Neuronal stem cell (in vitro differentiated cells): ENCODE measurements at regions not wholly inside any gene's neighbourhood (a gene's known extent, or its start where the extent isn't known, plus 50 kb on each side); places are given as distances from the start of the nearest gene placed in this dataset.

Source experiments
- DNase-seq: peaks from one replicate; pipeline ENCODE4 v3.0.0-alpha.2; 2013; ENCODE audit warnings: low spot score
- H2AFZ ChIP-seq: one replicate; pipeline ENCODE4 v1.6.1; 2013; ENCODE audit warnings: mild to moderate bottlenecking, low read length, inconsistent platforms
- H2AK5ac ChIP-seq: 2 replicates; pipeline ENCODE4 v1.6.1; 2013; ENCODE audit warnings: low read depth, mild to moderate bottlenecking, inconsistent platforms, low read length, moderate library complexity, mixed read lengths
- H2BK120ac ChIP-seq: 2 replicates; pipeline ENCODE4 v1.6.1; 2013; ENCODE audit warnings: low read depth, mild to moderate bottlenecking, inconsistent platforms, low read length, moderate library complexity, mixed read lengths
- H2BK12ac ChIP-seq: one replicate; pipeline ENCODE4 v1.6.1; 2013; ENCODE audit warnings: low read length, inconsistent platforms
- H2BK15ac ChIP-seq: 2 replicates; pipeline ENCODE4 v1.6.1; 2013; ENCODE audit warnings: mild to moderate bottlenecking, low read length, inconsistent platforms, mixed read lengths
- H2BK5ac ChIP-seq: one replicate; pipeline ENCODE4 v1.6.1; 2013; ENCODE audit warnings: inconsistent platforms, mild to moderate bottlenecking, low read length, moderate library complexity
- H3K14ac ChIP-seq: one replicate; pipeline ENCODE4 v1.6.1; 2013; ENCODE audit warnings: low read length, inconsistent platforms
- H3K18ac ChIP-seq: 2 replicates; pipeline ENCODE4 v1.6.1; 2013; ENCODE audit warnings: low read length, inconsistent platforms
- H3K23ac ChIP-seq: 2 replicates; pipeline ENCODE4 v1.6.1; 2013; ENCODE audit warnings: low read depth, mild to moderate bottlenecking, mixed read lengths, low read length, inconsistent platforms; ENCODE audit not compliant: poor library complexity
- H3K27ac ChIP-seq: replicated peaks from 3 replicates; pipeline ENCODE4 v1.5.1; 2013; ENCODE audit warnings: low read length, inconsistent platforms
- H3K27me3 ChIP-seq, 3 experiments: 2 replicates each; pipeline ENCODE4 v1.6.1; 2013; ENCODE audit warnings: low read length in 3 of 3, mild to moderate bottlenecking in 2 of 3, inconsistent platforms in 1 of 3, low read depth in 1 of 3, mixed read lengths in 1 of 3, moderate library complexity in 1 of 3; ENCODE audit not compliant: control insufficient read depth in 3 of 3, insufficient read depth in 3 of 3
- H3K36me3 ChIP-seq, 2 donors: replicated peaks in 1 of 2; 2 replicates each; pipeline ENCODE4 v1.6.1; 2013; ENCODE audit warnings: low read length in 2 of 2; ENCODE audit not compliant: control insufficient read depth in 2 of 2, insufficient read depth in 2 of 2
- H3K4ac ChIP-seq: 2 replicates; pipeline ENCODE4 v1.6.1; 2013; ENCODE audit warnings: inconsistent platforms, mild to moderate bottlenecking, low read length, moderate library complexity
- H3K4me1 ChIP-seq, 2 donors: 1 replicate in 1 of 2; 2 replicates in 1 of 2; pipeline ENCODE4 v1.6.1; 2013; ENCODE audit warnings: low read length in 2 of 2, low read depth in 1 of 2; ENCODE audit not compliant: control insufficient read depth in 2 of 2, insufficient read depth in 1 of 2
- H3K4me2 ChIP-seq: one replicate; pipeline ENCODE4 v1.6.1; 2013; ENCODE audit warnings: mild to moderate bottlenecking, low read length, inconsistent platforms; ENCODE audit not compliant: insufficient read depth, poor library complexity, severe bottlenecking
- H3K4me3 ChIP-seq, 2 donors: 2 replicates each; pipeline ENCODE4 v1.5.1; 2013; ENCODE audit warnings: low read length in 2 of 2, mild to moderate bottlenecking in 2 of 2, inconsistent platforms in 1 of 2, moderate library complexity in 1 of 2
- H3K79me1 ChIP-seq: one replicate; pipeline ENCODE4 v1.6.1; 2013; ENCODE audit warnings: low read depth, mild to moderate bottlenecking, inconsistent platforms, low read length, moderate library complexity
- H3K9ac ChIP-seq: one replicate; pipeline ENCODE4 v1.6.1; 2013; ENCODE audit warnings: mild to moderate bottlenecking, low read depth, low read length, inconsistent platforms; ENCODE audit not compliant: poor library complexity
- H3K9me3 ChIP-seq, 2 donors: replicated peaks in 1 of 2; 2 replicates each; pipeline versions ENCODE3 to v1.6.1; 2013; ENCODE audit warnings: low read length in 2 of 2, mild to moderate bottlenecking in 2 of 2, inconsistent platforms in 1 of 2, low read depth in 1 of 2, mixed read lengths in 1 of 2, moderate library complexity in 1 of 2; ENCODE audit not compliant: control insufficient read depth in 2 of 2, insufficient read depth in 1 of 2
- H4K8ac ChIP-seq: one replicate; pipeline ENCODE4 v1.6.1; 2013; ENCODE audit warnings: low read depth, mild to moderate bottlenecking, inconsistent platforms, low read length, moderate library complexity
- H4K91ac ChIP-seq: one replicate; pipeline ENCODE4 v1.6.1; 2013; ENCODE audit warnings: low read length, low read depth, mild to moderate bottlenecking, inconsistent platforms; ENCODE audit not compliant: poor library complexity
- WGBS, 2 donors: extraction: QIAGEN DNeasy Blood & Tissue Kit; methylation state at CpG; one replicate each; pipeline ENCODE4 v1.1.7; 2013; ENCODE audit warnings: missing lambda C conversion rate in 2 of 2, mixed read lengths in 1 of 2; ENCODE audit not compliant: insufficient read length in 2 of 2, insufficient replicate concordance in 1 of 2; ENCODE audit errors: extremely low coverage in 2 of 2; 5-methylcytosine and 5-hydroxymethylcytosine counted together

DNA sequence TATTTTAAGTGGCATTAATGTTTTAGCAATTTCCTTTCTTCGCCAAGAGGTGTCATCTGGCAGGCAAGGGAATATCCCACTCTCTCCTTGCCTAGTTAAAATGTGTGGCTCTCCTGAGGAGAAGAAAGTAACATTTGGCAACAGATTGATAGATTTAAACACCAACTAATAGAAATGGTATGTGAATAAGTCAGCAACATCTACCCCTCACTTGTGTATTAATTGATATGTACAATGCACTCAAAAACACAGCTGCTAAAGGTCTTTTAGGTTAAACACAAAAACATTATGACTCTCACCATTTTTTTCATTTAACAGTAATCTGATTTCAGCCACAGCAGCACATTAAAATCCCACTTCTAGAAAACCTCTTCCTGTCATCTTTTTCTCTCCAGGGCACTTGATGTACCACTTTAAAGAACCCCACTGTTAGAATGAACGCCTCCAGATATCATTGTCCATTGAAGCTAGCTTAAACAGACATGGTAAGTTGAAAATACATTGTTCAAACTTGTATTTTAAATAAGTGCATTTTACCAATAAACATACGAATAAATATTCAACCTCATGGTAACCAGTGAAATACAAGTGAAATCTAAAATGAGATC lies 151.7 kb downstream of the RPAP3 start:
- H3K79me1 ChIP-seq, result no peaks in the 10 kb centered on the region
- no peak overlapping the region for H2AFZ ChIP-seq
- no peak overlapping the region for H2AK5ac ChIP-seq
- no peak overlapping the region for H2BK120ac ChIP-seq
- no peak overlapping the region for H3K4ac ChIP-seq
- H4K8ac ChIP-seq, result no peak overlapping the region
- no peak overlapping the region for H2BK5ac ChIP-seq
- H3K4me2 ChIP-seq, result no peak overlapping the region
- no peaks in the 10 kb centered on the region for H3K36me3 ChIP-seq
- H2BK12ac ChIP-seq, result no peak overlapping the region
- H3K18ac ChIP-seq, result no peak overlapping the region
- no peak overlapping the region for H3K23ac ChIP-seq
- no peaks in the 10 kb centered on the region for H3K27me3 ChIP-seq
- peaks cover 0 to 5% of the 10 kb centered on the region in 2 donors for H3K4me1 ChIP-seq
- no peak overlapping the region for H2BK15ac ChIP-seq
- no peak for DNase-seq
- H3K9ac ChIP-seq, result no peak overlapping the region
- H3K4me3 ChIP-seq, result no peak overlapping the region
- WGBS, 2 donors, result no CpG with 5 or more reads among the region's 3 CpGs
- H4K91ac ChIP-seq, result no peak overlapping the region
- H3K27ac ChIP-seq, result no peak overlapping the region
- H3K9me3 ChIP-seq, result peaks cover 2 to 7% of the 10 kb centered on the region in 2 donors
- no peak overlapping the region for H3K14ac ChIP-seq

DNA sequence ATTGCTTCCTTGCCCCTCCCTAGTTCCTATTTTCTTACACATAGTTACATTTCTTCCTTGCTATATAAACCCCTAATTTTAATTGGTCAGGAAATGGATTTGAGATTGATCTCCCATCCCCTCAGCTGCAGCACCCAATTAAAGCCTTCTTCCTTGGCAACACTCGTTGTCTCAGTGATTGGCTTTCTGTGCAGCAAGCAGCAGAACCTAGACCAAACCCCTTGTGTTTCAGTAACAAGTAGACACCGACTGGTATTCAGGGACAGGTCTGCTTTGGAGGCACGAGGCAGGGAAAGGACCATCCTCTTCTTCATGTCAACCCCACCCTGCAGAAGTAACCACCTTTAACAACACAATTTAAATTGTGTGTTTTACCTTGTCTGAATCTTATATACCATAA lies 152.6 kb downstream of the RPAP3 start:
- Histone ChIP-seq H4K91ac (no peak overlapping the region), H3K9ac (no peak overlapping the region), H3K79me1 (no peaks in the 10 kb centered on the region), H3K4ac (no peak overlapping the region), H2AK5ac (no peak overlapping the region), H3K27ac (no peak overlapping the region), H3K27me3 (no peaks in the 10 kb centered on the region), H2BK120ac (no peak overlapping the region), H3K23ac (no peak overlapping the region), H2AFZ (no peak overlapping the region), H3K4me3 (no peak overlapping the region), H3K14ac (no peak overlapping the region), H3K4me2 (no peak overlapping the region), H3K9me3 (peaks cover 2 to 7% of the 10 kb centered on the region in 2 donors), H3K4me1 (peaks cover 0 to 5% of the 10 kb centered on the region in 2 donors), H2BK12ac (no peak overlapping the region), H2BK5ac (no peak overlapping the region), H3K36me3 (no peaks in the 10 kb centered on the region), H2BK15ac (no peak overlapping the region), H3K18ac (no peak overlapping the region), H4K8ac (no peak overlapping the region)
- no CpG with 5 or more reads among the region's 3 CpGs for WGBS, 2 donors
- no peak for DNase-seq

DNA sequence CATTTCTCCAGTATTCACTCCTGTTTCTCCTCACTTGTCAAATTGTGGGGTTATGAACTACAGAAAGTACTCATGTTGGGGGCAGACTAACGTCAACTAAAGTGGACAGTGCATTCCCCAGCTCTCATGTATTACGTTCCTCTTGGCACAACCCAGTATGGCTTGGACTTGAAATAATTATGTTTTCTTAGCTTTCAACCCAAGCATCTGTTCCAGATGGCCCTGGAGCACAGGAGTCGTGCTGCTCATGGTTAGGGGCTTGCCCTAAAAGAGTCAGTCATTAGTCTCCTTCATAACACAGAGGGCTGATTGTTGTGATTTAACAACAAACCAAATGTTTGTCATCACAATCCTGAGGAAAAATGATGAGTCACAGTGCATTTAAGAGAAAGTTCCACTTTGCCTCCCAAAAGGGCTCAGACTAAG lies 154.4 kb downstream of the RPAP3 start:
- H3K4me3 ChIP-seq, result no peak overlapping the region
- no peak overlapping the region for H3K23ac ChIP-seq
- DNase-seq, result no peak
- H2AK5ac ChIP-seq, result no peak overlapping the region
- H3K9me3 ChIP-seq, result peaks cover 2 to 7% of the 10 kb centered on the region in 2 donors
- H3K4me2 ChIP-seq, result no peak overlapping the region
- no CpG with 5 or more reads among the region's 3 CpGs for WGBS, 2 donors
- no peak overlapping the region for H2BK120ac ChIP-seq
- no peak overlapping the region for H3K18ac ChIP-seq
- H3K9ac ChIP-seq, result no peak overlapping the region
- H3K14ac ChIP-seq, result no peak overlapping the region
- no peak overlapping the region for H2BK5ac ChIP-seq
- H4K91ac ChIP-seq, result no peak overlapping the region
- no peak overlapping the region for H2AFZ ChIP-seq
- H3K4ac ChIP-seq, result no peak overlapping the region
- H2BK12ac ChIP-seq, result no peak overlapping the region
- no peak overlapping the region for H4K8ac ChIP-seq
- peaks cover 0 to 5% of the 10 kb centered on the region in 2 donors for H3K4me1 ChIP-seq
- H3K27me3 ChIP-seq, result no peaks in the 10 kb centered on the region
- H3K79me1 ChIP-seq, result no peaks in the 10 kb centered on the region
- H2BK15ac ChIP-seq, result no peak overlapping the region
- no peaks in the 10 kb centered on the region for H3K36me3 ChIP-seq
- H3K27ac ChIP-seq, result no peak overlapping the region

DNA sequence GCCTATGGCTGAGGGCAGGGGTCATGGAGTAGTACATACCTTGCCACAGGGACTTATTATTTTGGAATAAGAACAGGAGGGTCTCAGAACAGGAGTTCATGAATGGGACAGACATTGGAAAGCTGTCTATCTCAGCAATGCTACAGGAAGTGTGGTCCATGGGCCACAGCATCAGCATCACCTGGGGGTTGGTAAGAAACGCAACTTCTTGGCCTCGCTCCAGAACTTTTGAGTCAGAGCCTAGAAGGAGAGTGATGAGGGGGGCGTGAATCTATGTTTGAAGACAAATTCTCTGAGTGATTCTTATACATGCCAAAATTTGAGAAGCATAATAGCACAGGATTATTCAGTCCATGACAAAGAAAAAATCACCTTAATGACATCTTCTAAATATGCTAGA lies 156.6 kb downstream of the RPAP3 start:
- Histone ChIP-seq H3K4ac (no peak overlapping the region), H3K4me3 (no peak overlapping the region), H2BK15ac (no peak overlapping the region), H3K14ac (no peak overlapping the region), H3K79me1 (no peaks in the 10 kb centered on the region), H3K9ac (no peak overlapping the region), H3K18ac (no peak overlapping the region), H3K27ac (no peak overlapping the region), H2BK120ac (no peak overlapping the region), H2AK5ac (no peak overlapping the region), H4K91ac (no peak overlapping the region), H2AFZ (no peak overlapping the region), H2BK12ac (no peak overlapping the region), H3K23ac (no peak overlapping the region), H3K4me2 (no peak overlapping the region), H3K36me3 (no peaks in the 10 kb centered on the region), H3K4me1 (no peaks in the 10 kb centered on the region), H3K27me3 (no peaks in the 10 kb centered on the region), H4K8ac (no peak overlapping the region), H3K9me3 (peaks cover 2 to 5% of the 10 kb centered on the region in 2 donors), H2BK5ac (no peak overlapping the region)
- WGBS, 2 donors, result no CpG with 5 or more reads among the region's 3 CpGs
- DNase-seq, result no peak
